Choroid plexus epithelial cell (primary cell): ENCODE measurements at regions not wholly inside any gene's neighbourhood (a gene's known extent, or its start where the extent isn't known, plus 50 kb on each side); places are given as distances from the start of the nearest gene placed in this dataset.

Experiments
- DNase-seq: peaks from one replicate; pipeline ENCODE4 v3.0.0-alpha.2; 2010; ENCODE audit warnings: low read depth
- H3K4me3 ChIP-seq: 2 replicates; pipeline ENCODE4 v1.5.1; 2011; ENCODE audit warnings: low read depth, mild to moderate bottlenecking, control low read depth, low read length, moderate library complexity
- CTCF ChIP-seq: conservative IDR thresholded peaks from 2 replicates; pipeline ENCODE4 v1.5.1; 2011; ENCODE audit warnings: low read depth, mild to moderate bottlenecking, control low read depth, inconsistent platforms, low read length, moderate library complexity

DNA sequence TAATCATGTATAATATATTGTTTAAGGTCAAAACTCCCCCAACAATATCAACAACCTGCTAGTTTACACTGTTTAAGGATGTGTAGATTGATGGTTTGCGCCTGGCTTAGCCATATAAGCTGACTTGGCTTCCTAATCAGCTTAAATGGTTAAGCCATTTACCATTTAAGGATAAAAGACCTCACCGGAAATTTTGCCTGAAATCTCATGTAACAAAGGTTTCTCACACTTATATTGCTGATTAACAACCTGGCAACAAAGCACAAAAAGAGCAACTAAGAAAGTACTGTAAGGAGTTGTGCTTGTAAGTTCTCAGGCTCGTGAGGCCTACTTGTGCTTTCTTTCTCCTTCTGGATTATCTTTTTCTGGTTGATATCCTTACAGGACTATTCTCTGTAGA is 485.2 kb downstream of the GABRG1 start:
- DNase-seq: no peak

GRCh38 chr4:45636175-45636574 is 487.7 kb downstream of the GABRG1 start:
- no peak overlapping the region for H3K4me3 ChIP-seq
- no peak for DNase-seq
- no peak for TF ChIP-seq CTCF

More for the DNA sequence above, 485.2 kb downstream of the GABRG1 start:
- TF ChIP-seq CTCF: no peak
- H3K4me3 ChIP-seq: no peak overlapping the region

- no peak overlapping the region for H3K4me3 ChIP-seq
- TF ChIP-seq CTCF: no peak
- DNase-seq: peak; percentile 1
Observed at GRCh38 chr4:45629717-45630116, 494.1 kb downstream of the GABRG1 start.

GRCh38 chr4:45621971-45622370 is 501.9 kb downstream of the GABRG1 start:
- DNase-seq: peak; percentile 13
- TF ChIP-seq CTCF: no peak

GRCh38 chr4:45620808-45621207 is 503.0 kb downstream of the GABRG1 start:
- DNase-seq: no peak
- no peak for TF ChIP-seq CTCF
- H3K4me3 ChIP-seq: no peak overlapping the region

More at GRCh38 chr4:45621971-45622370, 501.9 kb downstream of the GABRG1 start:
- no peak overlapping the region for H3K4me3 ChIP-seq

GRCh38 chr4:45596379-45597101 is 527.3 kb downstream of the GABRG1 start:
- no peak for TF ChIP-seq CTCF
- no peak overlapping the region for H3K4me3 ChIP-seq
- no peak for DNase-seq

GRCh38 chr4:45580334-45580733 is 543.5 kb downstream of the GABRG1 start:
- no peak overlapping the region for H3K4me3 ChIP-seq
- DNase-seq: no peak
- TF ChIP-seq CTCF: no peak
